ENCODE measurements at regions not wholly inside any gene's neighbourhood (a gene's known extent, or its start where the extent isn't known, plus 50 kb on each side); places are given as distances from the start of the nearest gene placed in this dataset.

DNA sequence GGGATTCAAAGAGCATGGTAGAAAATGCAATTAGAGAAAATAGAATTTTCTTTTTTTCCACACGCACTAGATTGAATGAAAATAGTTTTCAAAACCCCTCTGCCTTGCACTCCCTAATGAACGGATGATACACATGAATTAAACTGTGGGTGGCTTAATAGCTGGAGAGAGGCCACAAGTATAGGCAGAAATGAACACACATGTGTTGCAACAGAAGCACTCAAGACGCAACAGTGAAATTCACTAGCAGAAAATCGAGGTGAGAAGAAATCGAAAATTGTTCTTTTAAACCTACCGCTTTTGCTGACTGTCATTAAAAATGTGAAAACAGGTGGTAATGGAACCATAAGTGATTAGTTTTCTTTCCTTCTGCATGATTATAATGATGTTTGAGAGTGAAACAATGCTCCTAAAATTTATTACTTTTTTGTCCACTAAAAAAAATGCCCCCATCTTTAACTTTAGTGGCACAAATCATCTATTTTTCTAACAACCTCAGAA lies 59.3 kb upstream of the GPCPD1 start:
- peaks cover 0 to 5% of the 10 kb centered on the region in 2 donors for H3K4me1 ChIP-seq (replicated peaks in 1 of 2)
- DNase-seq, result no peak
- intact Hi-C loops (cut with DNase I), result no loop called here
- TF ChIP-seq, protein P1, sequence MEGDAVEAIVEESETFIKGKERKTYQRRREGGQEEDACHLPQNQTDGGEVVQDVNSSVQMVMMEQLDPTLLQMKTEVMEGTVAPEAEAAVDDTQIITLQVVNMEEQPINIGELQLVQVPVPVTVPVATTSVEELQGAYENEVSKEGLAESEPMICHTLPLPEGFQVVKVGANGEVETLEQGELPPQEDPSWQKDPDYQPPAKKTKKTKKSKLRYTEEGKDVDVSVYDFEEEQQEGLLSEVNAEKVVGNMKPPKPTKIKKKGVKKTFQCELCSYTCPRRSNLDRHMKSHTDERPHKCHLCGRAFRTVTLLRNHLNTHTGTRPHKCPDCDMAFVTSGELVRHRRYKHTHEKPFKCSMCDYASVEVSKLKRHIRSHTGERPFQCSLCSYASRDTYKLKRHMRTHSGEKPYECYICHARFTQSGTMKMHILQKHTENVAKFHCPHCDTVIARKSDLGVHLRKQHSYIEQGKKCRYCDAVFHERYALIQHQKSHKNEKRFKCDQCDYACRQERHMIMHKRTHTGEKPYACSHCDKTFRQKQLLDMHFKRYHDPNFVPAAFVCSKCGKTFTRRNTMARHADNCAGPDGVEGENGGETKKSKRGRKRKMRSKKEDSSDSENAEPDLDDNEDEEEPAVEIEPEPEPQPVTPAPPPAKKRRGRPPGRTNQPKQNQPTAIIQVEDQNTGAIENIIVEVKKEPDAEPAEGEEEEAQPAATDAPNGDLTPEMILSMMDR (IDR thresholded peaks at IDR 0.05), result no peak
- no peak for TF ChIP-seq POLR2A (IDR thresholded peaks at IDR 0.05)
- no peaks in the 10 kb centered on the region for H3K27me3 ChIP-seq
- no peaks in the 10 kb centered on the region for H3K36me3 ChIP-seq (replicated peaks in 1 of 2)
- WGBS, 4 donors, result 83 to 88% (median 86%) methylated on average over 6 of the region's 6 CpGs
- no peak overlapping the region for H3K27ac ChIP-seq
- H3K9me3 ChIP-seq (replicated peaks in 1 of 3), result no peaks in the 10 kb centered on the region
- H3K4me3 ChIP-seq, result no peak overlapping the region

DNA sequence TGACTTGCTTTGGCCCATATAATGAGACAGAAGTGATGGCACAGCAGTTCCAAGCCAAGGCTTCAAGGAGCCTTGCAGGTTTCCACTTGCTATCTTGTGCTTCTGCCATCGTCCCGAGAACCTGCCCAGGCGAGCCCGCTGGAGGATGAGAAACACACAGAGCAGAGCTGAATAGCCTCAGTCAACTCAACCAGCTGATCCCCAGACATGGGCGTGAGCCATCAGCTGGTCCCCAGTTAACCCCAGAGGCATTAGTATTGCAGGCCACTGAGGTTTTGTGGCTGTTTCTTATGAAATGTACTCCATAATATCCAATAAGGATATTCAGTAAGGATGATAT lies 57.7 kb upstream of the GPCPD1 start:
- no peak for TF ChIP-seq POLR2A (IDR thresholded peaks at IDR 0.05)
- TF ChIP-seq, protein P1 (IDR thresholded peaks at IDR 0.05), result no peak
- intact Hi-C loops (cut with DNase I), result no loop called here
- DNase-seq, result no peak

DNA sequence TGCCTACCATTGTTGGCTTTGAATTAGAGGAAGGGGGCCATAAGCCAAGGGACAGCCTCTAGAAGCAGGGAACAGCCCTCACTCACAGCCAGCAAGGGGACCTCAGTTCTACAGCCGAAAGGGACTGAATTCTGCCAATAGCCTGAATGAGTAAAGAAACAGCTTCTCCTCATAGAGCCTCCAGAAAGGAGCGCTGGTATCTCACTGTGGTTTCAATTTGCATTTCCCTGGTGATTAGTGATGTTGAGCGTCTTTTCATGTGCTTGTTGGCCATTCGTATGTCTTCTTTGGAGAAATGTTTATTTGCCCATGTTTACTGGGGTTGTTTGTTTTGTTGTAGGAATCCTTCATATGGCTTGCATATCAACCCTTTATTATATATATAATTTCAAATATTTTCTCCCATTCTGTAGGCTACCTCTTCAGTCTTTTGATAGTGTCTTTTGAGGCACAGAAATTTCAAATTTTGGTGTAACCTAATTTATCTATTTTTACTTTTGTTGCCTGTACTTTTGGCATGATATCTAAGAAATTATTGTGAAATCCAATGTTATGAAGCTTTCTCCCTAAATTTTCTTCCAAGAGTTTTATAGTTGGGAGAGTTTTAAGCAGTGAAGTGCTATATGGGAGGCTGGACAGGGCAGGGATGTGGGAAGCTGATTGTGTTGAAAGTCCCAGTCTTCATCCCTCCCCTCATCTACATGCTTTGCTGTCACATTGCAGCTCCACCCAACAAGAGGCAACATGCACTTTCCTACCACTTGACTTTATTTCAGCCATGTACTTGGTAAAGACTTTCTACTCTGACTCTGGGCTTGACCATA lies 57.1 kb upstream of the GPCPD1 start:
- 84 to 94% (median 90%) methylated on average over 4 of the region's 4 CpGs for WGBS, 4 donors
- no peaks in the 10 kb centered on the region for H3K36me3 ChIP-seq (replicated peaks in 1 of 2)
- DNase-seq, result no peak
- H3K9me3 ChIP-seq (replicated peaks in 1 of 3), result no peaks in the 10 kb centered on the region
- H3K4me3 ChIP-seq, result no peak overlapping the region
- H3K4me1 ChIP-seq (replicated peaks in 1 of 2), result peaks cover 0 to 3% of the 10 kb centered on the region in 2 donors
- no peak for TF ChIP-seq POLR2A (IDR thresholded peaks at IDR 0.05)
- TF ChIP-seq, protein P1 (IDR thresholded peaks at IDR 0.05), result no peak
- no peak overlapping the region for H3K27ac ChIP-seq
- no peaks in the 10 kb centered on the region for H3K27me3 ChIP-seq
- intact Hi-C loops (cut with DNase I), result no loop called here

More for the DNA sequence above, 57.7 kb upstream of the GPCPD1 start:
- 88 to 100% (median 95%) methylated on average over 2 to 5 of the region's 5 CpGs for WGBS, 4 donors
- Histone ChIP-seq H3K4me1 (replicated peaks in 1 of 2) (no peaks in the 10 kb centered on the region), H3K9me3 (replicated peaks in 1 of 3) (no peaks in the 10 kb centered on the region), H3K36me3 (replicated peaks in 1 of 2) (no peaks in the 10 kb centered on the region), H3K27ac (no peak overlapping the region), H3K27me3 (no peaks in the 10 kb centered on the region), H3K4me3 (no peak overlapping the region)

DNA sequence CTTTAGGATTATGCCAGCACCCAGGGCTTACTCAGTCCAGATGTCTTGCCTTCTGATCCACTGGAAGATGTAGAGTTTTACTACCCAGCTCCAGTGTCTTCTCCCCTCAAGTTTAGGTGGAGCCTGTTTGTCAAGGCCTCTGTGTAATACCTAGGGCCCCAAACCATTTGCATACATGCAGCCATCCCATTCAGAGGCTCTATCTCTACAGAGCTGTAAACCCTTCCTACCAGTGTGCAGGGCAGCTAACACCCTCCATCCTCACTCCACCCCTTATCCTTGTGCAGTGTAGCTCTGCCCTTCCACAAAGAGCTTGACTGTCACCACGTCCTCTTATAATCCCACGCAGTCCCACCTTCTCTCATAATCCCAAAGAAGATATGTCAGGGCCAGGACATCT lies 54.6 kb upstream of the GPCPD1 start:
- intact Hi-C loops (cut with DNase I), result no loop called here
- H3K4me1 ChIP-seq (replicated peaks in 1 of 2), result peaks cover 0 to 6% of the 10 kb centered on the region in 2 donors
- 91 to 97% (median 94%) methylated on average over 2 of the region's 2 CpGs for WGBS, 4 donors

More for the DNA sequence above, 54.6 kb upstream of the GPCPD1 start:
- Histone ChIP-seq H3K9me3 (replicated peaks in 1 of 3) (no peaks in the 10 kb centered on the region), H3K27me3 (no peaks in the 10 kb centered on the region), H3K4me3 (no peak overlapping the region), H3K36me3 (replicated peaks in 1 of 2) (no peaks in the 10 kb centered on the region), H3K27ac (no peak overlapping the region)
- no peak for DNase-seq
- TF ChIP-seq, protein P1 (IDR thresholded peaks at IDR 0.05), result no peak
- TF ChIP-seq POLR2A (IDR thresholded peaks at IDR 0.05), result no peak

Measured in adrenal gland (tissue), 9 donors.